HG02798 (cell line): ENCODE measurements at regions not wholly inside any gene's neighbourhood (a gene's known extent, or its start where the extent isn't known, plus 50 kb on each side); places are given as distances from the start of the nearest gene placed in this dataset.

Source experiments
- ATAC-seq: cut with Tn5 transposase; IDR thresholded peaks from one replicate; pipeline ENCODE4 v1.9.1; 2021; ENCODE audit warnings: mild to moderate bottlenecking; ENCODE audit not compliant: unreplicated experiment, poor library complexity

DNA sequence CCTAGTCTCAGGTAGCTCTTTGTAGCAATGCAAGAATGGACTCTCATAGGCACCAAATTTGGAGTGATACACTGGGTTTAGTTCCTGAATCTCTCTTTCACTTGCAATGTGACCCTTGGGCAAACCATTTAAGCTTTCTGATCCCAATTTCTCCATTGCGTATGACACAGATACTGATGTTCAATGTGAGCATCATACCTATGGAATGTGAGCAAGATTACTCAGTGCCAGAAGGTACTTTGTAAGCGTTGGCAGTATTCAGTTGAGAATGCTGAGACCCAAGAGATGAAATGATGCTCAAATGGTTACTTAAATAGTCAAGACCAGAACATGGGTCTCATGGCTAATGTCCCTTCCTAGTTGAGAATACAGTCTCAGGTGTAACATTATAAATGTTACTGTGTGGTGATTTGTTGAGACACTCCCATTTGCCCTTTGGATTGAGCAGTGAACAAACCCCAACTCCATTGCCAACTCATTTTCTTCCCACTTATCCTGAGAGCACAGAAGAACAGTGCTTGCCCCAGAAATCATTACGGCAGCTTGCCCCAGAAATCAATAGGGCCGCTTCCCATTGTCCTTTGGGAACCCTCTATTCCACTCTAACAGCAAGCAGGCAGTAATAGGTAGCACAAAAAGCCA lies 134.1 kb downstream of the SOX9 start:
- ATAC-seq = no peak

DNA sequence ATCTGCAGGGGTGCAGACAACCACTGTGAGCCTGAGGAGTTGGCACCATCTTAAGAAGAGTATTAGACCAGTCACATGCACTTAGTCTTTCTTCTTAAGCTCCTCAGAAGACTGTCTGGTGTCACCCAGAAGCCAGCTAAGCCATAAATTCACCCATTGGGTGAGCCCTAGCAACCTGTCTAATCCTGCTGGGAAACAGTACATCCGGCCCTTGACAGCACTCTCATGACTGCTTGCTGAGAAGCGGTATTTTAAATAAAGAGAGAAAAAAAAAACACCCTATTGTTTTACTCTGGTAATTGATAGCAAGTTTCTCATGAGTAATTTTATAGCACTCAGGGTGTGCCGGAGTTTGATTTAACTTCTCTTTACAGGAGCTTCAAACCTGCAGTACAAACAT lies 134.7 kb downstream of the SOX9 start:
- no peak for ATAC-seq

DNA sequence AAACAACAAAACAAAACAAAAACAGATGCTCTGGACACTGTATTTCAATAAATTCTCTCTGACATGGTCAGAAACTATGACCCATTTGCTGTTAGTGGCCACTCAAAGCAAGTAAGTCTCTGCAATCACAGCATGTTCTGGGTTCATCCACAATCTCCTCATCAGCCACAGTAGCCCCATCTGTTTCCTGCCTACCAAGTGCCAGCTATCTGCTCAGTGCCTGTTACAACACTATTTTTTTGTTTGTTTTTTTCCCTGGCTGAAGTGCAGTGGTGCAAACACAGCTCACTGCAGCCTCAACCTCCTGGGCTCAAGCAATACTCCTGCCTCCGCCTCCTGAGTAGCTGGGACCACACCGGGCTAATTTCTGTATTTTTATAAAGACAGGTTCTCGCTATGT lies 137.9 kb downstream of the SOX9 start:
- ATAC-seq = no peak

DNA sequence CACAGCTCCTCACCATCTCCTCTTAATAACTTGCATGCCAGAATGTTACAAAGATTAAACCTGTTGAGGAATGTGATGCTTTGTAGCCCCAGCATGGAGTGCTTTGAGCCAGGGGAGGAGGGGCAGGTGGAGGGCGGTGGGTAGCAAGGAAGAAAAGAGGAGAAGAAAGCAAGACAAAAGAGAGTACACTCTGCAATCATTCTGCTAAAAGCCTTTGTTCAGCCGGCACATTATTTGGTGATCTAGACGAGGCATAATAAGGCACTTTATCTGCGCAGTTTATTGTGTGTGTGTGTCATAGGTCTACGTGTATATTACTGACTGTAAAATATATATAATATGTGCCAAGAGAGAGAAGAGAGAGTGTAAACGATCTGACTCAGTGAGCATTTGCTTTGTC lies 139.1 kb downstream of the SOX9 start:
- no peak for ATAC-seq

DNA sequence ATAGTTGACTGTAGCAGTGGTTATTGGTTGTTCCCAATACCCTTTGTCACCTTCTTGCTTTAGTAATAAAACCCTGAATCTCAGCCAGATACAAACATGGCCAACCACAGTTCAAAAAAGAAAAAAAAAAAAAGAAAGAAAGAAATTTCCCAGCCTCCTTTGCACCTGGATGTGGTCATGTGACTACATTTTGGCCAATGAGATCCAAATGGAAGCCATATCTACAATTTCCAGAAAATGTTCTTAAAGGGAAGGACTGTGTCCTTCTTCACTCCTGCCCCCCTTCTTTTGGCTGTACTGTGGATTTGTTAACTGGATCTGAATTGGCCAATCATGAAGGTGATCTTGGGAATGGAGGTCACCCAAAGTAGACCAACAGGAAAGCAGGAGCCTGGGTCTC lies 141.9 kb downstream of the SOX9 start:
- ATAC-seq = no peak

DNA sequence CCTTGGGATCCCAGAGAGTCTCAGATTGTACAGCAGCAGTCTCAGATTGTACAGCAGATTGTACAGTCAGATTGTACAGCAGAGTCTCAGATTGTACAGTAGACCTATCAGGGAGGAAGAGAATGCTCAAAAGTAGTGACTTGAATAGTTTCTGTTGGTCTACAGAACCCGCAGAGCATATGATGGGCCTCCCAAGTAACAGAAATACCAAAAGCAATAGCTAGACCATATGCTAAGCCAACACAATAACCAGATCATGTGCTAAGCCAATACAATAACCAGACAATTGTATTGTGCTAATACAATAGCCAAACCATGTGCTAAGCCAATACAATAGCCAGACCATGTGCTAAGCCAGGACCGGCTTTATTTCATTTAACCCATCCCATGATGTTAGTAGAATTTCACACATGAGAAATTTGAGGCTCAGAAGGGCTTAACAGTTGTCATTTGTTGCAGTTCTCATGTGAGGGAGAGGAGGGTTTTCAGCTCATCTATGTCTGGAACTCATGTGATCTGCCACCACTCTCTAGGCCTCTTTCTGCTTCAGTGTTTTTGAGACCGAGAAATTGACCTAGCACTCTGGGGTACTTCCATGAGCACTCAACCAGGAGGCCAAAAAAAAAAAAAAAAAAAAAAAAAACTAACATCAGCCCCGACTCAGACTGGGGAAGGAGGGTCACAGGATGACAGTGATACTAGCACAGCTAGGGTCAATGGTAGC lies 144.0 kb downstream of the SOX9 start:
- ATAC-seq = peak; percentile 72

DNA sequence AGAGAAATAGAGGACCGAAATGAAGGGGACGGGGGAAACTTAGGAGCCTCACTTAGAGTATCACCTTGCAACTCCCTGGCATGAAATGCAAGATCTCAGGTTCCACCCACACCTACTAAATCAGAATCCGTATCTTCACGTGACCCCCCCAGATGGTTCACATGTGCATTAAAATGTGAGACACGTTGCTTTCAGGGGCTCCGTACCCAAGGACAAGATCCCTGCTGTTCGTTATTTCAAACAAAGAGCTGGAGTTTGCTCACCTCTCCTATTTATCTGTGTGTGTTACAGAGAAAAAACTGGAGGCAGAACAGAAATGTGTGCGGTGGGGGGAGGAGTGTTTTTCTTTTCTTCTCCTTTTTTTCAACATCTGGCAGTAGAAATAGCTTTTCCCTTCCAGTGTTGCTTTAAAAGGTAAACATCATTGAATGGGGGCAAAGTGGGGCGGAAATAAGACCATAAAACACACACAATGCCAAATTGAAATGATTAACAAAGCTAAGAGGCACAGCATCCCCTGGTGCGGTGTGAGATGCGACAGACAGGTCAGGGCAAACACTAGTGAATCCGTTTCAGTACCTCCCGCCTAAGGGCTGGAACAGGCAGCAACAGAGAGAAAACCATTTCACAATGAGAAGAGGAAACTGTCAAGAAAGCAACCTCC lies 145.4 kb downstream of the SOX9 start:
- no peak for ATAC-seq

DNA sequence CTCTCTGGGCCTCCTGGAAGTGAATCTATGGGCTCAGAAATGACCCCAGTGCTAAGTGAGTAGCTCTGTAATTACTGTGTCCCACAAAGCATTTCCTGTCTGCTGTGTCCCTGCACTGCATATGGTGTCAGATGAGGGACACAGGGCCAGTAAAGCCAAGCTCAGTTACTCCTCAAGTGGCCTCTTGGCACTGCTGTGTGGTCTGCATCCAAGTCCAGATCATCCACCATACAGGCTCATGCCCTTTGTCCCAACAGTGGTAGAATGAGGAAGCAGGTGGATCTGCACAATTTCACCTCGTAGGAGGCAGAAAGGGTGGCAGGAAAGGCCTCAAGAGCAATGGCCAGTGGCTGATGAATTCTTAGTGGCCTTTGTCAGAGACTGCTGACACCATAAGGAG lies 146.8 kb downstream of the SOX9 start:
- ATAC-seq = no peak

DNA sequence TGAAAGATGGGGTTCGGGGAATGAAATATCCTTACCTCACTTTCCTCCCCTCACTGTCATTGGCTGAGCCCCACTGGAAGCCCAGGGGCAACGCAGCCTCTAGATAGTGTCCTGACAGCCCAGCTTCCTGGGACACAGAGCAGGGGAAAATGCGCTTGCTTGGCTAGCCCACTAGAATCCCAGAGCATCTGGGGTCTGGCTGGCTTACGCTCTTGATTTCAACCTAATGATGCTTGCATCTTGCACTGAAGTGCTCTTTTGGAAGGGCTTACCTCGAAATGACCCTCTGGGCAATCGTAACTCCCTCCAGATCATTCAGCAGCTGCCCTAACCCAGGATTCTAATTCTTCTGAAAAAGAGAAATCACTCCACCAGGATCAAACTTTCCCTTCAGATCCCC lies 147.6 kb downstream of the SOX9 start:
- no peak for ATAC-seq

DNA sequence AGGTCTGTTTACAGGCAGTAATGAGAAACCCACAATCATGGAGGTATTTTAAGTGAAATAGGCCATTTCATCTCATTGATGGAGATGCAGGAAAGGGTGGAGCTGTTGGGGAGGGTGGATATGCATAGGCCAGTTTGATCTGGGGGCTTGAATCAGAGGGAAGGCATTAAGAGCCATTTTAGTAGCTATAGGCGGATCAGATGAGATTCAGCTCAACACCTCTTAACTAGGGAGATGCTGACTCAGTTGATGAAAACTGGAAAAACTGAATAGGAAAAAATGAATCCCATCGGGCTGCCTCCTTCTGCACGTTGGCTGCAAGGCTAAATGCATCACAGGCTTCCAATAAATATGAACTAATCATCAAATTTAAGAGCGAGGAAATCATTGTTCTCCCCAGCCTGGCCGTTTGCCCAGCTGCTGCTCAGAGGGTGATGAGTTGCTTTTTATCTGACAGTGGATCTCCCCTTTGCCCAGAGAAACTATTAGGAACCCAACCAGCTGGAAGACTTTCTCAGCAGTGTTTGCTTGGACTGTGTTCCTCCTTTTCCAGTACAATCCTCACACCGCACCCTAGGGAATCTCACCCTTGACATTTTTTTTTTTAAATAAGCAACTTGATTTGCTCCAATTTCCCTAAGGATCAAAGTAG lies 149.6 kb downstream of the SOX9 start:
- no peak for ATAC-seq

DNA sequence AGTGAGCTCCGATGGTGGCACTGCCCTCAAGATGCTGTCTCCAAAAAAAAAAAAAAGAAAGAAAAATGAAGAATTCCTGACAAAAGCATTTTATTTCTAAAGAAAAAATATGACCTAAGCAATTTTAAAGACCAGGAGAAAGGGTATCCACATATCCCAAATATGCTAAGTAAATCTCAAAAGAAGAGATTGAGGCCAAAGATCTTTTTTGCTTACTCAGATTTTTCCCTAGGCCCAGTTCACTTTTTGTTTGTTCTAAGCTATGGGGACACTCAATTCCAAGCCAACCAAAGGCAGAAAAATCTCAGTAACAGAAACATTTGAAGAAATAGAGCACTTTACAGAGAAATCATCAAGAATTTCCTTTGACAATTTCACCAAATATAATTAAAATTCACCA lies 150.8 kb downstream of the SOX9 start:
- no peak for ATAC-seq

DNA sequence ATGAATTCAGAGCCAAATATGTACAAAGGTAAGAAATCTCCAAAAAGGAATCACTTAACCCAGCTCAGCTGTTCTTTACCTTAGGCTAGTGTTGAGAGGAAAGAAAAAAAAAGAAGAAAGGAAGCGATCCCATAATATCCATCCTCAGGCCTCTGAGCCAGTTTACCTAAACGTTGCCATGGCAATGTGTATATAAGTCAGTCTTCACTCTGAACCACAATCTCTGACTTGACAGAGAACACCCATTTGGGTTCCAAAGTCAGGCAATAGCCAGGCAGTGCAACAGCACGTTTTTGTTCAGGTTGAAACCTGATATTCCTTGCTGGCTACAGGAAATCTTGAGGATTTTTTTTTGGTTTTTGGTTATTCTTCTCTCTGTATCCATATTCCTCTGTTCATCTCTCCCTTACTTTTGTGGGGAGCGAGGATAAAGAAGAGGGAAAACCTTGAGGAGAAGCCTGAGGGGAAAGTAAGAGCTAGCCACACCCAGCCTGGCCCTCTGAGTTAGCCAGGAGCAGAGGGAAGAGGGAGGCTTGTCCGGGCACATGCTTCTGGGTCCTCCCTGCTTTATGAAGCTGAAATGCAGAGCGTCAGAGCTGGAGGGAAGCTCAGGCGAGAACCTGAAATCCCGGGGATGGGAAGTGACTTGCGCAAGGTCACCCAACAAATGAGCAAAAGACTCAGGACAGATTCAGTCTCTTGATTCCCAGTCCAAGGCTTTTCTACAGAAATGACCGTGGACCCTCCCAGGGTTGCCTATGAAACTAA lies 152.7 kb downstream of the SOX9 start:
- no peak for ATAC-seq

DNA sequence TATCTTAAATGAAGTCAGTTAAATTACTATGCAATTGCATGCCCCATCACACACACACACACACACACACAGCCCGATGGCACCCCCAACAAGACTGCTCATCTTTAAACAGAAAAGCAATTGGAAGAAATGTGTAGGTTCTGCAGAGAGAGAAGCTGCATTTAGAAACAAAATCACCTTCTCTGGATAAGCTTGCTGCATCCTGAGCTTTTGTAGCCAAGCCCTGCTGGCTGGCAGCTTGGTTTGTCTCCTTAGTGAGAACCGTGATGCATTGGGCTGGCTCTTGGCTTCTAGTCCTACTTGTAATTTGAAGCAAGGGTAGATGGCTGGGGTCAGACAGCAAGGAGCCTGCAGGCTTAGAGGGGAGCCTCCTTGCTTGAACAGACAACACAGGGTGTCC lies 153.8 kb downstream of the SOX9 start:
- ATAC-seq = no peak

DNA sequence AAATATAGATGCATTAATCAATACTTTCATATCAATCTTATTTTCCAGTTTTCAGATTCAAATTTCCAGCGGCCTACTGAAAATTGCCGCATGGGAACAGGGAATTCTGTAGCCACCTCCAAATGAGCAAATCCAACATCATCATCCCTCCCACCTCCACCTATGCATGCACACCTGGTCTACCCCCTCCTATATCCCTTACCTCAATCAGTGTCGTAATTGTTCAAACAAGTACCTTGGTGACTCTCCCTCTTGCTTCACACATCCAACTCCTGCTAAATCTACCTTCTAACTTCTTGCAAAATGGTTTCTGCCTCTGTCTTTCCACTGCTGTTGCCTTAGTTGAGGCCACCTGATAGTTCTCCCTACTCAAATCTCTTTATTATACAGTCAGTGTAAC lies 160.1 kb downstream of the SOX9 start:
- no peak for ATAC-seq

DNA sequence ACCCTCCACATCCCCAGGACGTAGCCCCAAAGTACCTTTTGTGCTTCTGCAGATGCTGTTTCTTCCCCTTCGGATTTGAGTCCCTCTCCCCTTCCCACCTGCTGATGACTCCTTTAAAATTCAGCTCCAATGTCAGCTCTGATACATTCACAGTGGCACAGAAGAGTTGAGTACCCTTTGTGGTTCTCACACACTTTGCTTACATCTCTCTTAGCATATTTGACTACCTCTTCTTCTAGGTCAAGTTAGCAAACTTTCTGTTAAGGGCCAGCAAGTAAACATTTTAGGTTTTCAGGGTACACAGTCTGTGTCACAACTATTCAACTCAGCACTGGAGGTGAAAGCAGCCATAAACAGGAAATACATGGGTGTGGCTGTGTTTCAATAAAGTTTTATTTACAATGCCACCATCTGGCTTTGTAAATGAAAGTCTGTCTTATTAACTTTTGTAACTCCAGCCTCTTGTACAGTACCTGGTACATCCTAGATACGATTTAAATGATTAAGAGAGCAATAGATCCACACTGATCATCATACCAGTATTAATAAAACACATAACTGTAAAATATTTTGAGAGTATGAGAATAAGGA lies 161.7 kb downstream of the SOX9 start:
- ATAC-seq = no peak

DNA sequence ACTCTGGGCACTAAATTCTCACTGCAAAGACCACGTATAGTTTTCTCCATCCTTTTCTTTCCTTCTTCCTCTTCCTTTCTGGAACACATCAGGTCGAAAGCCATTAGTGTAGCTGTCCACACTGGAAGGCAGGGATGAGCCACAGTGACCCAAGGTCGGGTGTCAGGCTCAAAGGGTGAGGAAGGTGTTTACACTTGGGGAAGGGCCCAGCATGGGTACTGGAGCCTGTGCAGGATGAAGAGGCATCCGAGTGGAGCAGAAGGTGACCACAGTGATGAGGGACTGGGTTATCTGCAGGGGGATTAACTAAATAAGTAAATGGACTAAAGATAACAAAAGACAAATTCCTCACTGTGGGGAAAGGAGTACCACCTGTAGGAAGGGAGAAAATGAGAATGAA lies 164.0 kb downstream of the SOX9 start:
- no peak for ATAC-seq

DNA sequence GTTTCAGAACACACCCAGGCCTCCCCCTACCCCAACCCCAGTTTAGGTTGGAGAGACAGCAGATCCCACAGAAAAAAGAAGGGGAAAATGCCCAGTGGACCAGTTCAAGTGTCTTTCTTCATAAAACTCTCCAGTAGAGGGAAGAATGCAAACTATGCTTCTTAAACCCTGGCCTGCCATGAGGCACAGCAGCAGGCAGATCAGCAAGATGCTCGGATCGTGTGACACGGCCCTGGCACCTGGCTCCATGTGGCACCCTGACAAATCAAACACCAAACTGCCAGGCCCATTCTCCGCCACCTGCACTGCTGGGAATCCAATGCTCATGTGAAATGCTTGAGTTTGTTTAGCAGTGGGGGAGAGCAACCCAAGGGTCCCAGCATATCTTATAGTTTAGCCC lies 166.8 kb downstream of the SOX9 start:
- no peak for ATAC-seq

DNA sequence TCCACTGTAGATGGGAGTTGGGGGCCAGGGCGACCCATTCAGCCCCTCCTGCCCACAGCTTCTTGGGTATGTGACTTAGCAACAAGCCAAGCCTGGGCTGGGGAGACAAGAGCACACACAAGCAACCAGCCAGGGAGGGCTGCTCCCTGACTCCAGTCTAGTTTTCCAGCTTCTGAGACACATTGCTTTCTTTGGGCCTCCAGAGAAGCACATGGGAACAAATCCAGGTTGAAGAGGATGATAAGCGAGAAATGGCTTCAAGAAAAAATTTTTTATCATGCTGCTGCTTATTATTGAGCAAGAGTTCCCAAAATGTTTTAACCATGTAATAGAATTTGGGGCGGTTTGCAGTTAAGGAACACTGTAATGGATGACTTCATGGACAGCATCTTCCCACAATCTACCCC lies 173.7 kb downstream of the SOX9 start:
- no peak for ATAC-seq

DNA sequence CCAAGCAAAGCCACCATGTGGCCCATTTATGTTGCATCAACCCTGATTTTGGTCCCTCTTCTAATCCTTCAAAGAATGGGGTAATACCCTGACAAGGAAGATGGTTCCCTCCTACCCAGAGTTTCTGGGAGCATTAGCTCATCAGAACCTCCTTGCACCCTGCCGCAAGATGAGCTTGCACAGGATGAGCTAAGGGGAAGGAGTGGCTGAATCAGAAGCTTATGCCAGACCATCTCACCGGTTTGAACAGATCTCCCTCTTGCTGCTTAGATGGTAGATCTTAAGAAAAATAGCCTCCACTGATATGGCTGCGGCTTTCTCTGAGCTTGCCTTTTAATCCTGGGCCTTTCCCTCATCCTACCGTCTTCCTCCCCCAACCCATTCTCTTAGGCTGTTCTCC lies 175.1 kb downstream of the SOX9 start:
- no peak for ATAC-seq

DNA sequence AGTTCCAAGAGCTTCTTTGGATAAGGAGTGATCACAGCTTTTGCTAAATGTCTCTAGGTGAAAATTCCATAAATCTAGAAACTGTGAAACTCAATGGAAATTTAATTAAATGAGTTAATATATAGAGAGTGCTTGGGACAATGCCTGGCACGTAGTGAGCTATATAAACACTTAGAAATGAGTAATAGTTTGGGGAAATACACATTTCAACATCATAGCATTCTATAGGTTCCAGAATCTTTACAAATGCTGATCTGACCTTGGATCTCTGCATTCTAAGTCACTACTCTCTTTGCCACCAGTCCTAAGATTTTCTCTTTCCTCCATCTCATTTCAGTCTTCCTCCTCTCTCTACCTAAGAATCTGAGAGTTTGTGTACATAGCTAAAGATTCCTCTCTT lies 175.6 kb downstream of the SOX9 start:
- no peak for ATAC-seq
